Gastrocnemius medialis (tissue), 4 donors: ENCODE measurements at regions not wholly inside any gene's neighbourhood (a gene's known extent, or its start where the extent isn't known, plus 50 kb on each side); places are given as distances from the start of the nearest gene placed in this dataset.

Experiments used
- ATAC-seq, 2 donors: fragments of 150-250 bp; one replicate each; pipeline ENCODE4 v1.9.1; 2016
- DNase-seq, 2 donors: peaks; one replicate each; pipeline ENCODE4 v3.0.0-alpha.2; 2019
- H3K27ac ChIP-seq, 4 donors: fragments of 200-600 bp; sonication (generic); 1 replicate in 1 of 4; 2 replicates in 3 of 4; pipeline ENCODE4 v1.5.1; 2016 to 2018; ENCODE audit warnings: mild to moderate bottlenecking in 2 of 4, moderate library complexity in 1 of 4
- H3K27me3 ChIP-seq, 3 donors: fragments of 200-600 bp; sonication (generic) in 2 of 3; 1 replicate in 1 of 3; 2 replicates in 2 of 3; pipeline versions ENCODE4 v1.5.1 to v1.6.0; 2016 to 2019; ENCODE audit warnings: mild to moderate bottlenecking in 1 of 3, moderate library complexity in 1 of 3
- H3K36me3 ChIP-seq, 2 donors: fragments of 200-600 bp; sonication (generic) in 1 of 2; one replicate each; pipeline ENCODE4 v1.5.1; 2017 to 2018
- H3K4me1 ChIP-seq, 2 donors: fragments of 200-600 bp; sonication (generic) in 1 of 2; one replicate each; pipeline ENCODE4 v1.5.1; 2016 to 2017; ENCODE audit warnings: mild to moderate bottlenecking in 2 of 2
- H3K4me3 ChIP-seq, 4 donors: fragments of 200-600 bp; sonication (generic) in 3 of 4; 1 replicate in 1 of 4; 2 replicates in 3 of 4; pipeline ENCODE4 v1.5.1; 2016 to 2019; ENCODE audit warnings: mild to moderate bottlenecking in 2 of 4
- H3K9me3 ChIP-seq, 3 donors: fragments of 200-600 bp; sonication (generic) in 2 of 3; 1 replicate in 1 of 3; 2 replicates in 2 of 3; pipeline ENCODE4 v1.5.1; 2016 to 2019
- CTCF ChIP-seq, 5 experiments: fragments of 450-650 bp in 3 of 5; fragments of 200-600 bp in 2 of 5; sonication (generic) in 2 of 5; IDR thresholded peaks in 4 of 5; conservative IDR thresholded peaks in 1 of 5; 1 replicate in 4 of 5; 2 replicates in 1 of 5; pipeline ENCODE4 v1.5.1; 2016 to 2019; ENCODE audit warnings: antibody characterized with exemption in 5 of 5, mild to moderate bottlenecking in 3 of 5, moderate library complexity in 3 of 5
- POLR2A ChIP-seq, 2 donors: fragments of 450-650 bp; IDR thresholded peaks; one replicate each; pipeline ENCODE4 v1.6.1; 2017; ENCODE audit warnings: antibody characterized with exemption in 2 of 2, mild to moderate bottlenecking in 2 of 2, moderate library complexity in 2 of 2
- in situ Hi-C, 4 donors: fragments of 200-750 bp; cut with MboI; loops; one replicate each; pipeline versions ENCODE4 v1.15.0 to v1.8.0; 2017; ENCODE audit warnings: low sequenced_read_pairs in 4 of 4
- intact Hi-C: fragments of 100-400 bp; cut with DNase I; formaldehyde crosslinking; loops from one replicate; pipeline ENCODE4 v1.15.1; 2023; ENCODE audit warnings: low total_unique reads

GRCh38 chr2:16375351-16375750, 290.3 kb downstream of the CYRIA start:
- H3K27me3 ChIP-seq, result no peaks in the 10 kb centered on the region
- no peaks in the 10 kb centered on the region for H3K9me3 ChIP-seq
- in situ Hi-C loops, result no loop called here
- DNase-seq (no peak), ATAC-seq (no peak)
- intact Hi-C loops, result no loop called here
- no peaks in the 10 kb centered on the region for H3K4me1 ChIP-seq
- no peaks in the 10 kb centered on the region for H3K36me3 ChIP-seq
- H3K4me3 ChIP-seq, result no peak overlapping the region
- no peak overlapping the region for H3K27ac ChIP-seq
- TF ChIP-seq CTCF (IDR thresholded peaks at IDR 0.05 in 4 of 5, conservative IDR thresholded peaks at IDR 0.05 in 1 of 5) (no peak), POLR2A (IDR thresholded peaks at IDR 0.05) (no peak)

- no peaks in the 10 kb centered on the region for H3K36me3 ChIP-seq
- H3K9me3 ChIP-seq, result no peaks in the 10 kb centered on the region
- TF ChIP-seq CTCF (IDR thresholded peaks at IDR 0.05 in 4 of 5, conservative IDR thresholded peaks at IDR 0.05 in 1 of 5) (no peak), POLR2A (IDR thresholded peaks at IDR 0.05) (no peak)
- in situ Hi-C loops (no loop called here), intact Hi-C loops (no loop called here)
- DNase-seq, result no peak
- H3K27me3 ChIP-seq, result no peaks in the 10 kb centered on the region
- no peak overlapping the region for H3K27ac ChIP-seq
- H3K4me1 ChIP-seq, result no peaks in the 10 kb centered on the region
- H3K4me3 ChIP-seq, result no peak overlapping the region
- no peak for ATAC-seq
These were observed 291.0 kb downstream of the CYRIA start for GRCh38 chr2:16374671-16375070.

- intact Hi-C loops (no loop called here), in situ Hi-C loops (no loop called here)
- TF ChIP-seq CTCF (IDR thresholded peaks at IDR 0.05 in 4 of 5, conservative IDR thresholded peaks at IDR 0.05 in 1 of 5) (no peak), POLR2A (IDR thresholded peaks at IDR 0.05) (no peak)
- no peak overlapping the region for H3K27ac ChIP-seq
- H3K4me3 ChIP-seq, result no peak overlapping the region
- no peak for DNase-seq
- H3K27me3 ChIP-seq, result no peaks in the 10 kb centered on the region
- H3K36me3 ChIP-seq, result no peaks in the 10 kb centered on the region
- no peaks in the 10 kb centered on the region for H3K9me3 ChIP-seq
- no peaks in the 10 kb centered on the region for H3K4me1 ChIP-seq
- no peak for ATAC-seq
These were observed 292.3 kb downstream of the CYRIA start for GRCh38 chr2:16373341-16373740.

DNA sequence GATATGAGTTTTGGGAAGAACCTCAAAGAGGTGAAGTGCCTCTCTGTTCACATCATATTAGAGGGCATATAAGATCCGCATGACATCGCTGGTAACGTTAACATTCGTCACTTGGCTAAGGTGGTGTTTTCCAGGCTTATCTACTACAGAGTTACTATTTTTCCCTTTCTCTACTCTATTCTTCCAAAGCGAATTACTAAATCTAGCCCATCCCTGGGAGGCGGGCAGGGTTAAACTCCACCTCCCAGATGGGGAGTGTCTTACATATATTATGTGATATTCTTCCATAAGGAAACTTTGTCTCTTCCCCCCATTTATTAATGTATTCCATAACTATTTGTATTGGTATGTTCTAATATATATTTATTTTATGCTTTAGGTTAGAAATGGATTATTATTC, 293.9 kb downstream of the CYRIA start:
- intact Hi-C loops, result no loop called here
- H3K4me1 ChIP-seq, result no peaks in the 10 kb centered on the region
- no peak for ATAC-seq
- no peaks in the 10 kb centered on the region for H3K36me3 ChIP-seq
- H3K4me3 ChIP-seq, result no peak overlapping the region
- DNase-seq, result no peak
- TF ChIP-seq CTCF (IDR thresholded peaks at IDR 0.05 in 4 of 5, conservative IDR thresholded peaks at IDR 0.05 in 1 of 5) (no peak), POLR2A (IDR thresholded peaks at IDR 0.05) (no peak)
- no peak overlapping the region for H3K27ac ChIP-seq
- in situ Hi-C loops, result no loop called here
- no peaks in the 10 kb centered on the region for H3K27me3 ChIP-seq
- H3K9me3 ChIP-seq, result no peaks in the 10 kb centered on the region

DNA sequence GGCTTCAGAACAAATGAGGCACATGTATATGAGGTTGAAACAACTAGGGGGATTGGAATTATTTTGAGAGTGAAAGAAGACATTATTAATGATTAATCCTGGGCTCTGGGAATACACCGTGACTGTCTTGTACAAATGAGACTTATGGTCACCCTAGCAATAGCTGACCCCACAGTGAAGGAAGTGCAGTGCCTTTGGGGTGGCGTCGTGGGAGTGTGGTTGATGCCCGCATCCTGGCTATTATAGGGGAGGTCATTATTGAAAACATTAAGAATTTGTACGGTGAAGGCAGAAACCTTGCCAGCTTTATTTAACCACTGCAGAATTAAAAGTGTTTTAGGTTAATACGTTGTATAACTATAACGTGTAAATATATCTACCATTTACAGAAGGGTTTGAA, 296.7 kb downstream of the CYRIA start:
- ATAC-seq, result no peak
- in situ Hi-C loops, result no loop called here
- no peaks in the 10 kb centered on the region for H3K4me1 ChIP-seq

More for the DNA sequence above, 296.7 kb downstream of the CYRIA start:
- TF ChIP-seq POLR2A (IDR thresholded peaks at IDR 0.05) (no peak), CTCF (IDR thresholded peaks at IDR 0.05 in 4 of 5, conservative IDR thresholded peaks at IDR 0.05 in 1 of 5) (no peak)
- Histone ChIP-seq H3K27me3 (no peaks in the 10 kb centered on the region), H3K36me3 (no peaks in the 10 kb centered on the region), H3K27ac (no peak overlapping the region), H3K4me3 (no peak overlapping the region), H3K9me3 (no peaks in the 10 kb centered on the region)
- DNase-seq, result no peak
- intact Hi-C loops, result no loop called here
